Colonic mucosa (tissue), 4 donors: ENCODE measurements at regions not wholly inside any gene's neighbourhood (a gene's known extent, or its start where the extent isn't known, plus 50 kb on each side); places are given as distances from the start of the nearest gene placed in this dataset.
"Not testable (repeated sequence)": the region's sequence is repeated elsewhere in the genome, so short reads cannot be mapped to it uniquely, and the experiment has no call there.

Source experiments
- DNase-seq: peaks from one replicate; pipeline ENCODE4 v3.0.0-alpha.2; 2020
- H3K27ac ChIP-seq: fragments of 200-600 bp; one replicate; pipeline ENCODE4 v1.8.0; 2021
- H3K27me3 ChIP-seq: fragments of 200-600 bp; one replicate; pipeline ENCODE4 v1.8.0; 2021
- H3K36me3 ChIP-seq: fragments of 200-600 bp; one replicate; pipeline ENCODE4 v1.8.0; 2021
- H3K4me1 ChIP-seq: fragments of 200-600 bp; one replicate; pipeline ENCODE4 v1.8.0; 2021; ENCODE audit warnings: mild to moderate bottlenecking
- H3K4me3 ChIP-seq: fragments of 200-600 bp; one replicate; pipeline ENCODE4 v1.8.0; 2021
- H3K9ac ChIP-seq, 2 donors: one replicate each; pipeline ENCODE4 v1.7.0; 2013; ENCODE audit warnings: control low read depth in 2 of 2, low read depth in 2 of 2, low read length in 2 of 2
- H3K9me3 ChIP-seq: fragments of 200-600 bp; one replicate; pipeline ENCODE4 v1.8.0; 2021
- intact Hi-C: fragments of 100-400 bp; cut with DNase I; formaldehyde crosslinking; loops from one replicate; pipeline ENCODE4 v1.14.1; 2022
- TF ChIP-seq, protein P1 (sequence below): fragments of 200-600 bp; IDR thresholded peaks from one replicate; pipeline ENCODE4 v1.8.0; 2022; ENCODE audit warnings: antibody characterized with exemption, mild to moderate bottlenecking
- donor health status: healthy.
- donor health status: DM: no; HTN: no; CAD: no.
- donor health status: DM: no; HTN: no; CAD: no.

DNA sequence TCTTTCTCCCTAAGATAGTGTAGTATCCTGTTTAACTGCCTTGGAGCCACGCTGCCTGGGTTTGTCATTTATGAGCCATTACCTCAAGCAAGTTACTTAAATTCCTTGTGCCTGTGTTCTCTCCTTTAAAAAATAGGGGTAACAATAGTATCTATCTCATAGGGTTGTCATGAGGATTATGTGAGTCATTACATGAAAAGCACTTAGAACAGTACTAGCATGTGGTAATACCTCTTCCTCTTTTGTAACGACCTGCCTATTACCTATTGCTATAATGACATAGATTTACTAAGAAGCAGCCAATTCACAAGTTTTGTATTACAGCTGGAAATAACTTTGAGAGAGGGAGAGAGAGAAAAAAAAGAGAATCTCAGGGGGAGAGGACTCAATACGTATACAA lies 834.7 kb downstream of the RAPGEF2 start:
- H3K4me1 ChIP-seq, result no peaks in the 10 kb centered on the region
- no peaks in the 10 kb centered on the region for H3K9me3 ChIP-seq
- intact Hi-C loops, result no loop called here
- no peak overlapping the region for H3K4me3 ChIP-seq
- TF ChIP-seq, protein P1, sequence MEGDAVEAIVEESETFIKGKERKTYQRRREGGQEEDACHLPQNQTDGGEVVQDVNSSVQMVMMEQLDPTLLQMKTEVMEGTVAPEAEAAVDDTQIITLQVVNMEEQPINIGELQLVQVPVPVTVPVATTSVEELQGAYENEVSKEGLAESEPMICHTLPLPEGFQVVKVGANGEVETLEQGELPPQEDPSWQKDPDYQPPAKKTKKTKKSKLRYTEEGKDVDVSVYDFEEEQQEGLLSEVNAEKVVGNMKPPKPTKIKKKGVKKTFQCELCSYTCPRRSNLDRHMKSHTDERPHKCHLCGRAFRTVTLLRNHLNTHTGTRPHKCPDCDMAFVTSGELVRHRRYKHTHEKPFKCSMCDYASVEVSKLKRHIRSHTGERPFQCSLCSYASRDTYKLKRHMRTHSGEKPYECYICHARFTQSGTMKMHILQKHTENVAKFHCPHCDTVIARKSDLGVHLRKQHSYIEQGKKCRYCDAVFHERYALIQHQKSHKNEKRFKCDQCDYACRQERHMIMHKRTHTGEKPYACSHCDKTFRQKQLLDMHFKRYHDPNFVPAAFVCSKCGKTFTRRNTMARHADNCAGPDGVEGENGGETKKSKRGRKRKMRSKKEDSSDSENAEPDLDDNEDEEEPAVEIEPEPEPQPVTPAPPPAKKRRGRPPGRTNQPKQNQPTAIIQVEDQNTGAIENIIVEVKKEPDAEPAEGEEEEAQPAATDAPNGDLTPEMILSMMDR, result no peak
- no peaks in the 10 kb centered on the region for H3K27me3 ChIP-seq
- no peaks in the 10 kb centered on the region for H3K36me3 ChIP-seq
- no peak for DNase-seq
- H3K9ac ChIP-seq, result no peak overlapping the region
- no peak overlapping the region for H3K27ac ChIP-seq

DNA sequence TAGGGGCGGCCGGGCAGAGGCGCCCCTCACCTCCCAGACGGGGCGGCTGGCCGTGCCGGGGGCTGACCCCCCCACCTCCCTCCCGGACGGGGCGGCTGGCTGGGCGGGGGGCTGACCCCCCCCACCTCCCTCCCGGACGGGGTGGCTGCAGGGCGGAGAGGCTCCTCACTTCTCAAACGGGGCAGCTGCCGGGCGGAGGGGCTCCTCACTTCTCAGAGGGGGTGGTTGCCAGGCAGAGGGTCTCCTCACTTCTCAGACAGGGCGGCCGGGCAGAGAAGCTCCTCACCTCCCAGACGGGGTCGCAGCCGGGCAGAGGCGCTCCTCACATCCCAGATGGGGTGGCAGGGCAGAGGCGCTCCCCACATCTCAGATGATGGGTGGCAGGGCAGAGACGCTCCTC lies 836.8 kb downstream of the RAPGEF2 start:
- H3K4me1 ChIP-seq, H3K9ac ChIP-seq, H3K4me3 ChIP-seq, H3K27me3 ChIP-seq, DNase-seq, H3K36me3 ChIP-seq, H3K27ac ChIP-seq, H3K9me3 ChIP-seq: not testable (repeated sequence)
- intact Hi-C loops, result loop anchor here (10.0 kb wide), 1 partner anchor 235 kb away; no protein-coding TSS in a partner anchor

DNA sequence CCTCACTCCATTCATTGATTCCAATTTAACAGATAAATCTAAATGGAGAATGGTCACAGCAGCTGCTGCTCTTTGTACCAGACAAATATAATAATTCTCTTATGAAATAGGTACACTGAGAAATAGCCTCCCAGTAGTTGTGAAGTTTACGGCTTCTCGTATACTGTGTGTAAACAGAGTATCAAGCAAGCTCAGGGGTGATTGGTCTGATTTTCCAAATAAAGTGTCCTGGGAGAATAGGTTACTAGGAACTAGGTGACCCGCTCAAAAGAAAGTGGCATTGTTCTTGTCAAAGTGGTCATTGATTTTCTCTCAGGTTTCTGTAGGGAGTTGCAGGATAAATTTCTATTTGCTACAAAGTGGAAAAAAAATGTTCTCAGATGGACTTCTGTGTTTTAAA lies 838.2 kb downstream of the RAPGEF2 start:
- H3K4me1 ChIP-seq, result no peaks in the 10 kb centered on the region
- no peak overlapping the region for H3K9ac ChIP-seq
- H3K4me3 ChIP-seq, result no peak overlapping the region
- no peaks in the 10 kb centered on the region for H3K36me3 ChIP-seq
- no peaks in the 10 kb centered on the region for H3K9me3 ChIP-seq
- TF ChIP-seq, protein P1, result no peak
- intact Hi-C loops, result loop anchor here (10.0 kb wide), 1 partner anchor 234 kb away; no protein-coding TSS in a partner anchor
- DNase-seq, result no peak
- H3K27me3 ChIP-seq, result no peaks in the 10 kb centered on the region
- H3K27ac ChIP-seq, result no peak overlapping the region

DNA sequence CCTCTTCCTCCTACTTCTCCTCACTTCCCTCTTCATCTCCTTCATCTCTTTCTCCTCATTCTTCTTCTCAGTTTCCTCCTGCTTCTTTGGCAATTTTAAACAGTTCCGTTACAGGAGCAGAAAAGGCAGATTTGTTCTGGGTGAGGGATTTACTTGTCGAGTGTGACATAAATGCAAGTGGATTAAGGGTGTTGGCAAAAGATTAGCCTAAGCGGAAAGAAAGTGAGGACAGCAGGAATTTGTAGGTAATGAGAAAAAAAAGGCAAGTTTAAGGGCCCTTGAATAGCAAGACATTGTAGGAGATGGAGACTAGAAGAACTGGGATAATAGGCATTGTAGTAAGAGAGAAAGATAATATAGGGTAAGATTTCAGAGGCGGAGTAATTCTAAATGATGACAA lies 841.6 kb downstream of the RAPGEF2 start:
- Histone ChIP-seq H3K9ac (no peak overlapping the region), H3K4me3 (no peak overlapping the region), H3K27me3 (no peaks in the 10 kb centered on the region), H3K4me1 (no peaks in the 10 kb centered on the region), H3K27ac (no peak overlapping the region), H3K36me3 (no peaks in the 10 kb centered on the region), H3K9me3 (no peaks in the 10 kb centered on the region)
- TF ChIP-seq, protein P1, result no peak
- intact Hi-C loops, result loop anchor here (10.0 kb wide), 1 partner anchor 230 kb away; no protein-coding TSS in a partner anchor
- no peak for DNase-seq

- TF ChIP-seq, protein P1, result peak; percentile 53
- no peaks in the 10 kb centered on the region for H3K4me1 ChIP-seq
- DNase-seq, result no peak
Observed at GRCh38 chr4:159946983-159947615, 844.2 kb downstream of the RAPGEF2 start.

DNA sequence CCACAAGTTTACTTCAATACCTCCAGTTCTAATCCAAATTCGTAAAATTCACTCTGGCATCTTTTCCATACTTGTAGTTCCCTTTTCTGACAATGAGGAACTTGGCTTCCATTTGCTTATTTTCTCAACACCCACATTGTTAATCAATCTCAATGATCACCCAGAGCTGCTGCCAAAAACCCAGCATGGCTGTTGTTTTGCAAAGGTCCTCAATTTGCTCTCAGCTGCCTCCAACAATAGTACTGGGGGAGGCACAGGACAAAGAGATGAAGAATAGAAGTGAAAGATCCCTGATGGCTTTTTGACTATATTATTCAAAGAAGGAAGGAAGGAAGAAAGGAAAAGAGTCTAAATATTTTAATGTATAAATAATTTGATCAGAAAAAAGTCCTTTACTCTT lies 847.8 kb downstream of the RAPGEF2 start:
- TF ChIP-seq, protein P1, result no peak
- Histone ChIP-seq H3K9ac (no peak overlapping the region), H3K9me3 (no peaks in the 10 kb centered on the region), H3K4me3 (no peak overlapping the region), H3K27ac (no peak overlapping the region), H3K4me1 (no peaks in the 10 kb centered on the region), H3K36me3 (no peaks in the 10 kb centered on the region), H3K27me3 (no peaks in the 10 kb centered on the region)
- intact Hi-C loops, result no loop called here
- no peak for DNase-seq

More at GRCh38 chr4:159946983-159947615, 844.2 kb downstream of the RAPGEF2 start:
- Histone ChIP-seq H3K9ac (no peak overlapping the region), H3K4me3 (no peak overlapping the region), H3K9me3 (no peaks in the 10 kb centered on the region), H3K27ac (no peak overlapping the region), H3K27me3 (no peaks in the 10 kb centered on the region), H3K36me3 (no peaks in the 10 kb centered on the region)
- intact Hi-C loops, result loop anchor here (10.0 kb wide), 1 partner anchor 228 kb away; no protein-coding TSS in a partner anchor
